ENCODE measurements at regions not wholly inside any gene's neighbourhood (a gene's known extent, or its start where the extent isn't known, plus 50 kb on each side); places are given as distances from the start of the nearest gene placed in this dataset.

- Histone ChIP-seq H3K4me3 (ENCODE audit: low read depth in 2 of 2, low read length in 2 of 2) (no peak overlapping the region), H3K27me3 (ENCODE audit: control insufficient read depth, insufficient read depth, low read length) (no peaks in the 10 kb centered on the region), H3K27ac (ENCODE audit: low read length) (no peak overlapping the region), H3K9me3 (ENCODE audit: control insufficient read depth, insufficient read depth, low read depth, low read length) (no peaks in the 10 kb centered on the region), H3K36me3 (ENCODE audit: control insufficient read depth, insufficient read depth, low read length) (no peaks in the 10 kb centered on the region), H3K4me1 (ENCODE audit: control insufficient read depth, insufficient read depth, low read length) (no peaks in the 10 kb centered on the region)
- DNase-seq (ENCODE audit: low read depth, low spot score) (no peak), ATAC-seq (no peak)
- CTCF ChIA-PET, result no interaction called here
- TF ChIP-seq, protein P1, sequence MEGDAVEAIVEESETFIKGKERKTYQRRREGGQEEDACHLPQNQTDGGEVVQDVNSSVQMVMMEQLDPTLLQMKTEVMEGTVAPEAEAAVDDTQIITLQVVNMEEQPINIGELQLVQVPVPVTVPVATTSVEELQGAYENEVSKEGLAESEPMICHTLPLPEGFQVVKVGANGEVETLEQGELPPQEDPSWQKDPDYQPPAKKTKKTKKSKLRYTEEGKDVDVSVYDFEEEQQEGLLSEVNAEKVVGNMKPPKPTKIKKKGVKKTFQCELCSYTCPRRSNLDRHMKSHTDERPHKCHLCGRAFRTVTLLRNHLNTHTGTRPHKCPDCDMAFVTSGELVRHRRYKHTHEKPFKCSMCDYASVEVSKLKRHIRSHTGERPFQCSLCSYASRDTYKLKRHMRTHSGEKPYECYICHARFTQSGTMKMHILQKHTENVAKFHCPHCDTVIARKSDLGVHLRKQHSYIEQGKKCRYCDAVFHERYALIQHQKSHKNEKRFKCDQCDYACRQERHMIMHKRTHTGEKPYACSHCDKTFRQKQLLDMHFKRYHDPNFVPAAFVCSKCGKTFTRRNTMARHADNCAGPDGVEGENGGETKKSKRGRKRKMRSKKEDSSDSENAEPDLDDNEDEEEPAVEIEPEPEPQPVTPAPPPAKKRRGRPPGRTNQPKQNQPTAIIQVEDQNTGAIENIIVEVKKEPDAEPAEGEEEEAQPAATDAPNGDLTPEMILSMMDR (IDR thresholded peaks at IDR 0.05), result no peak
- POLR2A ChIA-PET, result no interaction called here
- in situ Hi-C loops (cut with HindIII; ENCODE audit: low pct_unique_long_range_greater_than_20kb, low sequenced_read_pairs), result no loop called here
- no TSS peak for BruUV-seq (replicated peaks)
- intact Hi-C loops (cut with micrococcal nuclease; ENCODE audit: unreplicated experiment), result no loop called here
Measured at GRCh38 chr16:35736546-35736945, 2277.1 kb downstream of the TP53TG3F start.

DNA sequence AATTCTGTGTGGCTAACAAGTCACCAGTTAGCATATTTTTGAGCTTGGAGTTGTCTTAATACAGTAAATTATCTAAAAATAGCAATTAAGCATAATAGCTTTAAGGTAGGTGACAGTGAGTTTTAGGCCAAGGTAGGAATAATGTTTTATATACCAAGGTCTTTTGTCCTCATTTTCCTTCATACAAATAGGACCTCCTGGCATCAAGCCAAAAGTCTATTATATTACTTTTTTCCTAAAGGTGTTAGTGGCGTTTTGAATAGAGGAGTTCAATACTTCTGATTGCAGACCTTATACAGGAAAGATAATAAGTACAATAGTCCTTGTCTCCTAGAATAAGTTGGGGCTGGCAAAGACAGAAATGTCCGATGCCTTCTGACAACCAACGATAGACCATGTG, 2277.7 kb downstream of the TP53TG3F start:
- TF ChIP-seq TCF7L2 (IDR thresholded peaks at IDR 0.05; ENCODE audit: low read depth, low read length) (no peak), POLR2AphosphoS5 (IDR thresholded peaks at IDR 0.05; ENCODE audit: low read depth, low read length) (no peak), SIN3A (IDR thresholded peaks at IDR 0.05; ENCODE audit: borderline replicate concordance, insufficient read depth, low read depth, low read length) (no peak), REST (IDR thresholded peaks at IDR 0.05; ENCODE audit: insufficient read depth in 1 of 2, low read depth in 2 of 2, low read length in 1 of 2) (no peak)
- TF ChIP-seq, protein P1 (IDR thresholded peaks at IDR 0.05), result no peak
- Histone ChIP-seq H3K27ac (ENCODE audit: low read length) (no peak overlapping the region), H3K4me3 (ENCODE audit: low read depth in 2 of 2, low read length in 2 of 2) (no peak overlapping the region), H3K4me1 (ENCODE audit: control insufficient read depth, insufficient read depth, low read length) (no peaks in the 10 kb centered on the region), H3K9me3 (ENCODE audit: control insufficient read depth, insufficient read depth, low read depth, low read length) (no peaks in the 10 kb centered on the region), H3K36me3 (ENCODE audit: control insufficient read depth, insufficient read depth, low read length) (no peaks in the 10 kb centered on the region), H3K27me3 (ENCODE audit: control insufficient read depth, insufficient read depth, low read length) (no peaks in the 10 kb centered on the region)
- ChIA-PET CTCF (no interaction called here), POLR2A (no interaction called here)
- no peak for DNase-seq (ENCODE audit: low read depth, low spot score)
- intact Hi-C loops (cut with micrococcal nuclease; ENCODE audit: unreplicated experiment) (no loop called here), in situ Hi-C loops (cut with HindIII; ENCODE audit: low pct_unique_long_range_greater_than_20kb, low sequenced_read_pairs) (no loop called here)
- no TSS peak for BruUV-seq (replicated peaks)
- ATAC-seq, result no peak

GRCh38 chr16:35741546-35741945, 2282.1 kb downstream of the TP53TG3F start:
- BruUV-seq (replicated peaks), result no TSS peak
- TF ChIP-seq TCF7L2 (IDR thresholded peaks at IDR 0.05; ENCODE audit: low read depth, low read length) (no peak), POLR2AphosphoS5 (IDR thresholded peaks at IDR 0.05; ENCODE audit: low read depth, low read length) (no peak), REST (IDR thresholded peaks at IDR 0.05; ENCODE audit: insufficient read depth in 1 of 2, low read depth in 2 of 2, low read length in 1 of 2) (no peak), SIN3A (IDR thresholded peaks at IDR 0.05; ENCODE audit: borderline replicate concordance, insufficient read depth, low read depth, low read length) (no peak)
- TF ChIP-seq, protein P1 (IDR thresholded peaks at IDR 0.05), result no peak
- ATAC-seq, result no peak
- Histone ChIP-seq H3K9me3 (ENCODE audit: control insufficient read depth, insufficient read depth, low read depth, low read length) (no peaks in the 10 kb centered on the region), H3K27me3 (ENCODE audit: control insufficient read depth, insufficient read depth, low read length) (no peaks in the 10 kb centered on the region), H3K27ac (ENCODE audit: low read length) (no peak overlapping the region), H3K4me3 (ENCODE audit: low read depth in 2 of 2, low read length in 2 of 2) (no peak overlapping the region), H3K4me1 (ENCODE audit: control insufficient read depth, insufficient read depth, low read length) (no peaks in the 10 kb centered on the region), H3K36me3 (ENCODE audit: control insufficient read depth, insufficient read depth, low read length) (no peaks in the 10 kb centered on the region)
- in situ Hi-C loops (cut with HindIII; ENCODE audit: low pct_unique_long_range_greater_than_20kb, low sequenced_read_pairs) (no loop called here), intact Hi-C loops (cut with micrococcal nuclease; ENCODE audit: unreplicated experiment) (no loop called here)
- POLR2A ChIA-PET, result no interaction called here
- DNase-seq (ENCODE audit: low read depth, low spot score), result no peak
- CTCF ChIA-PET, result no interaction called here

Data from Panc1 (cell line).